ENCODE measurements at regions not wholly inside any gene's neighbourhood (a gene's known extent, or its start where the extent isn't known, plus 50 kb on each side); places are given as distances from the start of the nearest gene placed in this dataset.

GRCh38 chr2:116319001-116319400, 1495.5 kb upstream of the DDX18 start:
- TF ChIP-seq CTCF (IDR thresholded peaks at IDR 0.05; ENCODE audit: low read depth, low read length, missing control alignments), result no peak
- no peak overlapping the region for H3K4me3 ChIP-seq (replicated peaks; ENCODE audit: low read depth, low read length)

GRCh38 chr2:116319935-116320334, 1494.6 kb upstream of the DDX18 start:
- no peak for TF ChIP-seq CTCF (IDR thresholded peaks at IDR 0.05; ENCODE audit: low read depth, low read length, missing control alignments)
- no peak for DNase-seq (ENCODE audit: extremely low read depth, low read depth)
- no peak overlapping the region for H3K4me3 ChIP-seq (replicated peaks; ENCODE audit: low read depth, low read length)

More at GRCh38 chr2:116319001-116319400, 1495.5 kb upstream of the DDX18 start:
- no peak for DNase-seq (ENCODE audit: extremely low read depth, low read depth)

GRCh38 chr2:116329280-116329679, 1485.2 kb upstream of the DDX18 start:
- no peak for DNase-seq (ENCODE audit: extremely low read depth, low read depth)
- no peak for TF ChIP-seq CTCF (IDR thresholded peaks at IDR 0.05; ENCODE audit: low read depth, low read length, missing control alignments)
- H3K4me3 ChIP-seq (replicated peaks; ENCODE audit: low read depth, low read length), result no peak overlapping the region

GRCh38 chr2:116340690-116341089, 1473.8 kb upstream of the DDX18 start:
- no peak overlapping the region for H3K4me3 ChIP-seq (replicated peaks; ENCODE audit: low read depth, low read length)
- DNase-seq (ENCODE audit: extremely low read depth, low read depth), result no peak
- no peak for TF ChIP-seq CTCF (IDR thresholded peaks at IDR 0.05; ENCODE audit: low read depth, low read length, missing control alignments)

- TF ChIP-seq CTCF (IDR thresholded peaks at IDR 0.05; ENCODE audit: low read depth, low read length, missing control alignments), result no peak
- no peak for DNase-seq (ENCODE audit: extremely low read depth, low read depth)
- no peak overlapping the region for H3K4me3 ChIP-seq (replicated peaks; ENCODE audit: low read depth, low read length)
These were observed 1448.3 kb upstream of the DDX18 start for GRCh38 chr2:116366212-116366611.

- H3K4me3 ChIP-seq (replicated peaks; ENCODE audit: low read depth, low read length), result no peak overlapping the region
- DNase-seq (ENCODE audit: extremely low read depth, low read depth), result no peak
These were observed 1435.7 kb upstream of the DDX18 start for GRCh38 chr2:116378786-116379185.

More at GRCh38 chr2:116378786-116379185, 1435.7 kb upstream of the DDX18 start:
- TF ChIP-seq CTCF (IDR thresholded peaks at IDR 0.05; ENCODE audit: low read depth, low read length, missing control alignments), result no peak

Data from HFF-Myc (cell line).